Upper lobe of left lung (tissue), 6 donors: ENCODE measurements at regions not wholly inside any gene's neighbourhood (a gene's known extent, or its start where the extent isn't known, plus 50 kb on each side); places are given as distances from the start of the nearest gene placed in this dataset.

ENCODE experiments used
- ATAC-seq, 2 donors: fragments of 200-7000 bp; cut with Tn5 transposase; one replicate each; pipeline ENCODE4 v1.9.1; 2022; ENCODE audit warnings: mild to moderate bottlenecking in 2 of 2, moderate library complexity in 2 of 2; ENCODE audit not compliant: low FRiP score in 2 of 2
- DNase-seq, 2 donors: peaks; one replicate each; pipeline ENCODE4 v3.0.0-alpha.2; 2019 to 2020
- H3K27ac ChIP-seq, 4 donors: fragments of 200-600 bp; sonication (generic); one replicate each; pipeline ENCODE4 v1.5.1; 2016 to 2019
- H3K27me3 ChIP-seq, 4 donors: fragments of 200-600 bp; sonication (generic); one replicate each; pipeline ENCODE4 v1.5.1; 2017 to 2019
- H3K36me3 ChIP-seq, 4 donors: fragments of 200-600 bp; sonication (generic); one replicate each; pipeline ENCODE4 v1.5.1; 2016 to 2019
- H3K4me1 ChIP-seq, 4 donors: fragments of 200-600 bp; sonication (generic); one replicate each; pipeline ENCODE4 v1.5.1; 2018 to 2019
- H3K4me3 ChIP-seq, 4 donors: fragments of 200-600 bp; sonication (generic); one replicate each; pipeline ENCODE4 v1.5.1; 2017 to 2019; ENCODE audit warnings: mild to moderate bottlenecking in 2 of 4, moderate library complexity in 1 of 4
- H3K9me3 ChIP-seq, 4 donors: fragments of 200-600 bp; sonication (generic); one replicate each; pipeline ENCODE4 v1.5.1; 2018 to 2019
- EP300 ChIP-seq, 4 donors: sonication (generic); formaldehyde crosslinking; IDR thresholded peaks; one replicate each; pipeline ENCODE4 v1.5.1; 2017; ENCODE audit warnings: antibody characterized with exemption in 4 of 4, control low read depth in 2 of 4
- POLR2A ChIP-seq, 4 donors: fragments of 450-650 bp; IDR thresholded peaks; one replicate each; pipeline ENCODE4 v1.5.1; 2016 to 2017; ENCODE audit warnings: antibody characterized with exemption in 4 of 4, mild to moderate bottlenecking in 2 of 4
- POLR2AphosphoS5 ChIP-seq, 2 donors: sonication (generic); formaldehyde crosslinking; IDR thresholded peaks; one replicate each; pipeline ENCODE4 v1.5.1; 2017; ENCODE audit warnings: antibody characterized with exemption in 2 of 2
- WGBS, 2 donors: methylation state at CpG; one replicate each; pipeline ENCODE4 v1.1.5; 2017 to 2018; 5-methylcytosine and 5-hydroxymethylcytosine counted together
- TF ChIP-seq, protein P1 (sequence below), 6 experiments: fragments of 450-650 bp in 4 of 6; fragments of 200-600 bp in 2 of 6; sonication (generic) in 2 of 6; IDR thresholded peaks; one replicate each; pipeline ENCODE4 v1.5.1; 2016 to 2019; ENCODE audit warnings: antibody characterized with exemption in 6 of 6
- donor health status: DM: no; HTN: no; CAD: no; lungs with moderate emphysema.
- donor health status: DM: no; HTN: yes; CAD: no; lungs with severe emphysema.

- Histone ChIP-seq H3K4me1 (no peaks in the 10 kb centered on the region), H3K9me3 (no peaks in the 10 kb centered on the region), H3K27ac (no peak overlapping the region), H3K4me3 (no peak overlapping the region), H3K27me3 (no peaks in the 10 kb centered on the region), H3K36me3 (no peaks in the 10 kb centered on the region)
- TF ChIP-seq POLR2A (IDR thresholded peaks at IDR 0.05) (no peak), EP300 (IDR thresholded peaks at IDR 0.05) (no peak)
- TF ChIP-seq, protein P1, sequence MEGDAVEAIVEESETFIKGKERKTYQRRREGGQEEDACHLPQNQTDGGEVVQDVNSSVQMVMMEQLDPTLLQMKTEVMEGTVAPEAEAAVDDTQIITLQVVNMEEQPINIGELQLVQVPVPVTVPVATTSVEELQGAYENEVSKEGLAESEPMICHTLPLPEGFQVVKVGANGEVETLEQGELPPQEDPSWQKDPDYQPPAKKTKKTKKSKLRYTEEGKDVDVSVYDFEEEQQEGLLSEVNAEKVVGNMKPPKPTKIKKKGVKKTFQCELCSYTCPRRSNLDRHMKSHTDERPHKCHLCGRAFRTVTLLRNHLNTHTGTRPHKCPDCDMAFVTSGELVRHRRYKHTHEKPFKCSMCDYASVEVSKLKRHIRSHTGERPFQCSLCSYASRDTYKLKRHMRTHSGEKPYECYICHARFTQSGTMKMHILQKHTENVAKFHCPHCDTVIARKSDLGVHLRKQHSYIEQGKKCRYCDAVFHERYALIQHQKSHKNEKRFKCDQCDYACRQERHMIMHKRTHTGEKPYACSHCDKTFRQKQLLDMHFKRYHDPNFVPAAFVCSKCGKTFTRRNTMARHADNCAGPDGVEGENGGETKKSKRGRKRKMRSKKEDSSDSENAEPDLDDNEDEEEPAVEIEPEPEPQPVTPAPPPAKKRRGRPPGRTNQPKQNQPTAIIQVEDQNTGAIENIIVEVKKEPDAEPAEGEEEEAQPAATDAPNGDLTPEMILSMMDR (IDR thresholded peaks at IDR 0.05) = no peak
- WGBS, 2 donors = 66 to 79% methylated on average over 4 of the region's 4 CpGs
- DNase-seq = no peak
- no peak for ATAC-seq
Observed at GRCh38 chr1:224518528-224518927, 83.9 kb upstream of the WDR26 start.

- H3K4me3 ChIP-seq = no peak overlapping the region
- DNase-seq (no peak), ATAC-seq (no peak)
- TF ChIP-seq, protein P1 (IDR thresholded peaks at IDR 0.05) = no peak
- TF ChIP-seq POLR2A (IDR thresholded peaks at IDR 0.05) (no peak), EP300 (IDR thresholded peaks at IDR 0.05) (no peak), POLR2AphosphoS5 (IDR thresholded peaks at IDR 0.05) (no peak)
- no peaks in the 10 kb centered on the region for H3K4me1 ChIP-seq
- no peaks in the 10 kb centered on the region for H3K9me3 ChIP-seq
- no peak overlapping the region for H3K27ac ChIP-seq
- H3K27me3 ChIP-seq = no peaks in the 10 kb centered on the region
- no peaks in the 10 kb centered on the region for H3K36me3 ChIP-seq
Observed at GRCh38 chr1:224519874-224520273, 85.3 kb upstream of the WDR26 start.

DNA sequence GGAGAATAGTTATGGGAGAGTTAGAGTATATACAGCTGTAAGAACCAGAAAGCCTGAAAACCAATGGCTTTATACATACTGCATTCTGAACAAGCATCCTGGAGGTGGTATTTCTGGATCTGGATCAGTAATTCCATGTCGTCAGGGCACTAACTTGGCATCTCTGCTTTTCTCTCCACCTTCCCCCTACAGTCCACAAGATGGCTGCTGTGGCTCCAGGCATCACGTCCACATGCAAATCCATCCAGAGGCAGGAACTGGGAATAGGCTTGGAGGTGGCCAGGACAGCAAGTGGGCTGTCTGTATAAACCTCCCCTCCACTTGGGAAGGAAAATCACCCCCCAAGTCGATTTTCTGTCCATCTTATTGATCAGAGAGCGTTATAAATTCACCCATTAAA is 86.2 kb upstream of the WDR26 start:
- DNase-seq (no peak), ATAC-seq (no peak)
- Histone ChIP-seq H3K4me3 (no peak overlapping the region), H3K4me1 (no peaks in the 10 kb centered on the region), H3K36me3 (no peaks in the 10 kb centered on the region), H3K27me3 (no peaks in the 10 kb centered on the region), H3K27ac (no peak overlapping the region), H3K9me3 (no peaks in the 10 kb centered on the region)
- TF ChIP-seq EP300 (IDR thresholded peaks at IDR 0.05) = no peak
- TF ChIP-seq, protein P1 (IDR thresholded peaks at IDR 0.05) = no peak
- TF ChIP-seq POLR2AphosphoS5 (IDR thresholded peaks at IDR 0.05) = no peak
- WGBS, 2 donors = 93 to 95% methylated on average over 4 of the region's 4 CpGs

DNA sequence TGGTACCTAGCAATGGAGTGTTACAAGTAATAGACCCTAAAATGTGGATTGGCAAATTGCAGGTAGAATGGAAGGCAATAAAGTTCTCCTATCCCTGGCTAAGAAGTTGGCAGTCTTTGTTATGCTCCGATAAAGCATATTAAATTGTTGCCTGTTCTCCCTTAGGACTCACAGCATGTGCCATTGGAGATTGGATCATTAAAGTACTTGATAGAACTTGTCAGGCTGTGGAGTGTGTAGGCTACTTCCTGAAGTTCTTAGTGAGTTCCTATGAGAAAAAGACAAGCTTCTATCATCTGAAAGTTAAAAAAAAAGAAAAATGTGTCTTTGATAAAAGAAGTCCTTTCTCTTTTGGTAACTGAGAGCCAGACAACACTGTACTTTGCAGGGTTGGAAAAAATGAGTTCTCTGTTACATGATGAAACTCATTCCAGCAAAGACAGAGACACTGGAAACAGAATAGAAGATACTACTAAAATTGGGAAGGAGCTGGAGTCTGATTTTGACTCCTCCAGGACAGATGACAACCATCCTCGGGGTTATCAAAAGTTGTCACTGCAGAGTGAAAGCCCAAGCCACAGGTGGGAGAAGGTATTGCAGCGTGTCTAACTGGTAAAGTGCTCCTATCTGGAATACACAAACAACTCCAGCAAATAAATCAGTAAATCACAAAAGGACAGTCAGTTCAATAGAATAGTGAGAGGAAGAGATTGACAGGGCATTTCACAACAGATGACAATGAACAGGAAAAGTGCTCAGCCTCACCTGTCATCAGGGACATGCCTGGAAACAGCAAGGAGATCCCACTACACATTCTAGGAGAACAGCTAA is 87.5 kb upstream of the WDR26 start:
- 80 to 83% methylated on average over 3 of the region's 3 CpGs for WGBS, 2 donors
- no peaks in the 10 kb centered on the region for H3K36me3 ChIP-seq
- no peaks in the 10 kb centered on the region for H3K4me1 ChIP-seq
- ATAC-seq = no peak
- H3K4me3 ChIP-seq = no peak overlapping the region
- no peaks in the 10 kb centered on the region for H3K27me3 ChIP-seq
- TF ChIP-seq EP300 (IDR thresholded peaks at IDR 0.05) (no peak), POLR2A (IDR thresholded peaks at IDR 0.05) (no peak), POLR2AphosphoS5 (IDR thresholded peaks at IDR 0.05) (no peak)
- TF ChIP-seq, protein P1 (IDR thresholded peaks at IDR 0.05) = no peak
- DNase-seq = no peak
- H3K9me3 ChIP-seq = no peaks in the 10 kb centered on the region
- H3K27ac ChIP-seq = no peak overlapping the region

DNA sequence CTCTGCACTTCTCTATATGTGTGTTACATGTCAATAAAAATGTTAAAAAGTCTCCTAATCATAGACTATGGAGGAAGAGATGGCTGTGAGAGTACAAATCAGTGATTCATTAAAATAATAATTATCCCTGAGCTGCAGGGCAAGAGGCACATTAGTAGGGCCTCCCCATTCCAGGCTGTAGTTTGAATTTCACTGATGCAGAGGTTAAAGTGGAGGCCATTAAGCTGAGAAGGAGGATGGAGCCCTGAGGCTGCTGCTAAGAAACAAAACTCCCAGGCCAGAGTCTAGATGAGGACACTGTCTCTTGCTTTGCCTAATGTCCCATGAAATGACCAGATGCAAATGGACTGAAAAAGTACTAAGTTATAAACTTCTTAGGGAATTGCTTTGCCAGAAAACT is 89.1 kb upstream of the WDR26 start:
- DNase-seq = no peak
- Histone ChIP-seq H3K4me1 (no peaks in the 10 kb centered on the region), H3K4me3 (no peak overlapping the region)

More for the DNA sequence above, 89.1 kb upstream of the WDR26 start:
- Histone ChIP-seq H3K36me3 (no peaks in the 10 kb centered on the region), H3K9me3 (no peaks in the 10 kb centered on the region), H3K27ac (no peak overlapping the region), H3K27me3 (no peaks in the 10 kb centered on the region)
- no peak for ATAC-seq
- TF ChIP-seq POLR2AphosphoS5 (IDR thresholded peaks at IDR 0.05) = no peak
- TF ChIP-seq, protein P1 (IDR thresholded peaks at IDR 0.05) = no peak
- TF ChIP-seq EP300 (IDR thresholded peaks at IDR 0.05) = no peak
- no peak for TF ChIP-seq POLR2A (IDR thresholded peaks at IDR 0.05)
